Activated CD8-positive, alpha-beta memory T cell treated with anti-CD3 and anti-CD28 coated beads, Interleukin-2, amount 50 U/mL, for 48 hours (primary cell): ENCODE measurements at regions not wholly inside any gene's neighbourhood (a gene's known extent, or its start where the extent isn't known, plus 50 kb on each side); places are given as distances from the start of the nearest gene placed in this dataset.

ENCODE experiments used
- DNase-seq: peaks from one replicate; pipeline ENCODE4 v3.0.0-alpha.2; 2020

DNA sequence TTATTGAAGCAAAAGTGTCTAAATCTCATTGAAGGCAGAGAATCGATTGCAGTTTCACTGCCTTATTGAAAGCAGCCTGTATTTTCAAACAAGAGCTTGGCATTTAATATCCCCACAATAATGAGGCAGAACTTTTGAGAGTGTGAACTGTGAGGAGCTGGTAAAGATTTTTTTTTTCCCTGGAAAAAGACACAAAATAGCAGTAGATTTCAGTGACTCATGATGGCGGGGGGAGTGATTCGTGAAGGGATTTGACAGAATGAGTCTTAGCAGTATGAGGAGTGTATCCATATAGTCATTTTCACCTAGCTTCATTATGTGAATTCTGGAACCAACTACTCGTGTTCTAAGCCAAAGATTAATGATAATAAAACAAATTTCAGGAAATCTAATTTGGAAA, 242.9 kb downstream of the ARL6IP6 start:
- DNase-seq, result no peak

DNA sequence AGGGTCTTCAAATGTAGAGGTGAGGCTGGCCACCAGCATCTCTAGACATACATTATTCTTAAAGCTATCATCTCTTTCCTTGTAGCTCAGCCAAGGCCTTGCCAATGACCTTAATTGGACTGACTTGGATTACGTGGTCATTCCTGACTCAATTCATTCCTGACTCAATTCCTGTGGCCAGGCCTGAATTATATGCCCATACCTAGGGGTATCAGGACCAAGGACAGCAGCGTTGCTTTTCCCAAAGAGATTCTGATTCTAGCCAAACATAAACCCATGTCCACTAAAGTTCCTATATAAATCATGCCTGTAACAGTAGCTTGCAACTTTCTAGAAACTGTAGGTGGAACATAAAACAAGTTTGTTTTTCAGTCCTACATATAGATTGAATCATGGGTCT, 231.7 kb downstream of the ARL6IP6 start:
- no peak for DNase-seq

DNA sequence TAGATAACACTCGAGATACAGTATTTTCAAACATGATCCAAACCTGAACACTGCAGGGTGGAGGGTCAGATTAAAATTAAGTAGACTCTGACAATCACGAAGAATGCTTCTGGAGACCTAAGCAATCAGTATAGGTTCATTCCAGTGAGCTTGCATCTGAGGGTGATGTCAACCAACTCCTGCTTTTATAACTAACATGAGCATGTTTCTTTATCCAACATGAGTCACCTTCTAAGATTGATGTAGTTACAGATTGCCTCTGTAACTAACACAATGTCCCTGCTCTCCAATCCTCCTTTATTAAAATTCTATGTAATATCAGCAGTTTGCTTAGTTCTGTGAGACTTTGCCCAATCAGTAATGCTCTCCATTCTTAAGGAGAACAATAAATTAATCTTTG, 225.7 kb downstream of the ARL6IP6 start:
- no peak for DNase-seq

- DNase-seq, result no peak
Measured at GRCh38 chr2:152942940-152943440, 224.6 kb downstream of the ARL6IP6 start.

GRCh38 chr2:152930501-152930900, 212.1 kb downstream of the ARL6IP6 start:
- no peak for DNase-seq

GRCh38 chr2:152929628-152930027, 211.2 kb downstream of the ARL6IP6 start:
- DNase-seq, result no peak

DNA sequence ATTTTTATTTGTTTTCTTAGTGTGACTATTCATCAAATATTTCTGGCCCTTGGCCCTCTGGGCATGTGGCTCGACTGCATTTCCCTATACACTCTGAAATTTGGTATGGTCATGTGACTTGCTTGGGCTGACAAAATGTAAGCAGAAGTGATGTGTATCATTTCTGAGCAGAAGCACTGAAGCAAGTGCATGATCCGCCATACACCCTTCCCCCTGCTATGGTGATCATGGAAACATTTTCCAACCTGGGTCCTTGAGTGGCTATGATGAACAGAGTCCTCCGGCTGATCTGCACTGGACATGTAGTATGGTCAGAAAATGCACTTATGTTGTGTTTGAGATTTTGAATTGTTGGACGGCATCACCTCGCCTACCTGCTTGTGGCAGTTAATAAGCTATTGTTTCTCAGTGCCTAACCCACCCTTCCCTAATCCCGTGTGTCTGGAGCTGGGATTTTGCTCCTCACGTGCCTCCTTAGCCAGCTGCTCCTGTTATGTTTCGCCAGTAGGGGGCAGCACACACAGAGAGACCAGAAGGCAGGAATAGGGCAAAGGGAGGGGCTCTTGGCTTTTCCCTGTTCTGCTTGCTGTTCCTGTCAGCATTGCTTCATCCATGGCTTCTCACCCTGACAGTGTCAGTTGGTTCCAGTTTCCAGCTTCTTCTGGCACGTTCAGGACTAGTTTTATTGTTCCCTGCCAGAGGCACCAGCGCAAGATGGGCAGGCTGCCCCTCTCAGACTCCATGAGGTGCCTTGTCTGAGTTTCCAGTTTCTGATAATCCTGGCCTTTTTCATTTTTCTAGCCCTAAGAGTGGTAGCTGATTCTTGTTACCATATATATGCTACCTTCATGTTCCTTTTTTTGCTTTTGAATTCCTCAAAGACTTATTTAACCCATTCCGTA, 207.4 kb downstream of the ARL6IP6 start:
- DNase-seq, result peak; percentile 82

- no peak for DNase-seq
Measured at GRCh38 chr2:152924722-152925121, 206.3 kb downstream of the ARL6IP6 start.

DNA sequence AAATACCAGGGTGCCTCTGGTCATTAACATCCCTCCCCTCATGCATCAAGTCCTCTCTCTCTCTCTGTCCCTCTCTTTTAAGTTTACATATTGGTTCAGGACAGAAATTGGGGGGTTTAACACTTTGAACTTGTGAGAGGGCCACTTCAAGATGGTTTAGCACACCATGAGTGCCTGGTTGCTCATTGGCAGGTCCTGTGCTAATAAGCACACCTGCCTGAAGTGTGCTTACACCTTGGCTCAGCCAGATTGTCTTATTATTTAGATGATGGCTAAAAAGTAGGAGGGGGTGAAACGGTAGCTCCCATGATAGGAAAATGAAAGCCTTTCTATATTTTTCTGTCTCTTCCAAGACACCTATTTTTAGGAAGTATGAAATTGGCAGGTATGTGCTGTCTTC, 205.8 kb downstream of the ARL6IP6 start:
- DNase-seq, result no peak

DNA sequence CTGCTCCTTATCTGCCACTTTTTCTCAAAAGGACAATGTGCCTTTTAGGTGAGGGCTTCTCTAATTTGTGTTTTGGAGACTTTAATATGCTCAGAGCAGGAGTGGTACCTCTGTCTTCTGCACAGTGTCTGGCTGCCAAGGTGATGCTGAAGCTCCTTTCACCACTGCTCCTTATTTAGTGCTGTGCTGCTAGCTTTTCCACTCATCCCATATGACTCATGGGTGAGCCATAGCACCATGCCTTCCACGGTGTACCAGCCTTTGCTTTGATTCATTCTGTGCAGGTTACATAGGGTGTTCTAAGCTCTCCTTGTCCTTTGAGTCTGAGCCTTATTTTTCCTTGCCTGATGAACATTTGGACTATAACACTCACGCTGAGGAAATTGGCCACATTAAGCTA, 202.4 kb downstream of the ARL6IP6 start:
- DNase-seq, result no peak

DNA sequence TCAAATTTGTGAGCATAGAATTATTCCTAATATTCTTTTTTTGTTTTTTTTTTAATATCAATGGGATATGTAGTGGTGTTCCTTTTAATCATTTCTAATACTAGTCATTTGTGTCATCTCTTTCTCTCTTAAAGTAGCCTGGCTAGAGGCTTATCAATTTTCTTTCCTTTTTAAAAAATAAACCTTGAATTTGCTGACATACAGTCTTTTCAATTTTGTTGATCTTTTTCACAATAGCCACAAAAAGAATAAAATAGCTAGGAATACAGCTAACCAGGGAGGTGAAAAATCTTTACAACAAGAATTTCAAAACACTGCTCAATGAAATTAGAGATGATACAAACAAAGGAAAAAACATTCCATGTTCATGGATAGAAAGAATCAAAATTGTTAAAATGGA, 192.6 kb downstream of the ARL6IP6 start:
- no peak for DNase-seq

GRCh38 chr2:152907046-152907445, 188.6 kb downstream of the ARL6IP6 start:
- DNase-seq, result no peak

- no peak for DNase-seq
Measured at GRCh38 chr2:152894051-152894450, 175.6 kb downstream of the ARL6IP6 start.

DNA sequence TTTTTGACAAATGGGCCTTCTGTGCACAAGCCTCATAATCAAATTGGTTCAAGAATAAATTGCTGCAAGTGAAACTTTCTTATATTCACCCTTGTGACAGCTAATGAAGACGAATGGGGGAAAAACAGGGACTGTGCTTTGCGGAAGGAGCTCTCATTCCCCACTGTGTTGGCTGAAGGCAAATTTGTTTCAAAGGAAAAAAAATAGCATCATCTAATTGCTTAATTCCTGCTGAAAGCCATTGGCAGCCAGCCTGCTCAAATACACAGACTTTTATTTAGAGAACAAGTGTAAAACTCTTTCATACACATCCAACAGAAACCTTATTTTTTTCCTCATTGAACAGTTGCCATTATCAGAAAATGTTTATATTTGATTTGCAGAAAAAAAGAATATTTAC, 172.3 kb downstream of the ARL6IP6 start:
- DNase-seq, result no peak

DNA sequence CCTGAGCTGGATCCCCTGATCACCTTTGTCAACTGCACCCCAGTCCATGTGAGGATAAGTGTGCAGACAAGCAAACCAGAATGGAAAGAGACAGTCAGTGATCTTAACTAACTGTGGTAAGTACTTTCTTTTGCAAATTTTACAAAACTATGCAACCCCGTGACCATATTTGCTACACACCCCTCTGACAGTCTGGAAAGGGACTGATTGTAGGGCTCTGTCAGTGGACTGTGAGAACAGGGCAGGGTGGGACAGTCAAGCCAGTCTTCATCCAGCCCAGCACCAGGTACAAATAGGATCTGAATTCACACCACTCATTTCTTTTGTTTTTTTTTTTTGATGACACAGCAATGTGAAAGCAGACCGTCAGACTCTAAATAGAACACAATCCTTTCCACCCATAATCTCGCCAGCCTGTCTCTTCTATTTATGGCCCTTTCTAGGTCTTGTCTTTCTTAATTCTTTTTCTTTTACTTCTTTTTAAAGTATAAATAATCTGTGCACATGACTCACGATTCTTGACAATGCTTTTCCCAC, 165.6 kb downstream of the ARL6IP6 start:
- DNase-seq, result no peak

DNA sequence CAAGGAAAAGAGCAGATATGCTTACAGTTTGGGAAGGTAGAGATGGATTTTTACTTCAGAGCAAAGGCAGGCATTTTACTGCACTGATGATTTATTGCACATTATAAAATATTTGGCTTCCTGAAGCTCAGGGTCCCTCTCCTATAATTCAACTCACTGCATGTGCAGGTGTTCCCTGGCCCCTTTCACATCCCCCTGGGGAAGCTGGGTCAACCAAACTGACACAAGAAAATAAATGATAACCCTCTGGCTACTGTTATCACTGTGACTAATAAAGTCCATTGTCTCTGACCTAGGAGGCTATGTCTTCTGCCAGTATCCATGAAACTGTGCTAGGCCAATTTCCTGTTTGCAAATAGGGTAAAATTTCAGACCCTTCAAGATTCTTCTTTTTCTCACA, 163.1 kb downstream of the ARL6IP6 start:
- DNase-seq, result no peak

DNA sequence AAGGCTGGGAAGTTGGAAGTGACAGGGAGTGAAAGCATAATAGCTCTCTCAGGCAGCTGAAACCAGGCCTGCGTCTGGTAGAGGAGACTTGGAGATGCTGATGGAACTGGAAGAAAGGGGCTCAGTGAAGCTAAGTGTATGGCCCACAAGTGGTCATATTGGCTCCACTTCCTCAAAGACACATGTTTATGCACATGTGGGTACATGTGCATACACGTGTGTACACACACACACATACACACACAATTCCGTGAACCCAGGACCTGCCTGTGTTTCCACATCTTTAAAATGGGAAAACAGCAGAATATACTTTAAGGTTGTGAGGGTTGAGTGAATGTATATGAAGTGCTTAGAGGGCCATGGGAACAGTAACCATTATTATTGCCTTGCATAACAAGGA, 160.9 kb downstream of the ARL6IP6 start:
- DNase-seq, result no peak

DNA sequence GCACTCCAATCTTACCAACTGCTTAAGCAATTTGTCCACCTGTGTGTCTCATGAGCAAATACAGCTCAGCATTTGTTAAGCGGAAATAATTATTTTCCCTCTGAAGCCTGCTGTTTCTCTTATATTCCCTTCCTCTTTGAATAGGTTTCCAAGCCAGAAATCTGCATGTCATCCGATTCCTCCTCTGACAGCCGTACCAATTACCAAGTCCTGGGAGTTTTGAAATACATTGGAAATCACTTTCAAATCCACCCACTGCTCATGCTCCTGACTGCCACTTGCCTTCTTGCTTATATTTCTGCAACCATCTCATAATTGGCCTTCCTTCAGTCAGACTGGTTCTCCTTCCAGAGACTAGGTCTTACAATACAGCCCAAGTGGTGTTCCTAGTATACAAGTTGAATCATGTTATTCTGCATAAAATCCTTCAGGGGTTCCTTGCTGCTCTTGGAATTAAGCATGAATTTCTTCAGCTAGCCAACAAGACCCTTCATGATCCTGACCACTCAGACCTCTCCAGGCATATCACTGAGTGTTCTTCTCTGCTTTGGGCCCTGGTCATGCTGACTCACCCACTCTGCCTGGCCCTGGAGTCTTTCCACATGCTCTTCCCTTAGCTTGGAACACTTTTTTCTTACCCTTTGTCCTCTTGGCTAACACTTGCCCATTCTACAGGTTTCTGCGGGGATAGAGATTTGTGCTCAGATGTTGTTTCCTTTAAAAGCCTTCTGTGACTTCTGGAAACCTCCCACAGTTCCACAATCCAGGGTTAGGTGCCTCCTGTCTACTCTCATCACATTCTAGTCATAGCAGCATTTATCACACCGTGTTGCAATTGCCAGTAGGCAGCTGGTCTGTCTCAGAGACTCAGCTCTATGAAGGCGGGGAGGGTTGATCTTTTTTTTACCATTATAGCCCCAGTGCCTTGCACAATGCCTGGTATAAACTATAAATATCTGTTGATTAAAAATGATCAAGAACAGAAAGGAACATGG, 157.6 kb downstream of the ARL6IP6 start:
- DNase-seq, result no peak

GRCh38 chr2:152874955-152875354, 156.5 kb downstream of the ARL6IP6 start:
- no peak for DNase-seq

DNA sequence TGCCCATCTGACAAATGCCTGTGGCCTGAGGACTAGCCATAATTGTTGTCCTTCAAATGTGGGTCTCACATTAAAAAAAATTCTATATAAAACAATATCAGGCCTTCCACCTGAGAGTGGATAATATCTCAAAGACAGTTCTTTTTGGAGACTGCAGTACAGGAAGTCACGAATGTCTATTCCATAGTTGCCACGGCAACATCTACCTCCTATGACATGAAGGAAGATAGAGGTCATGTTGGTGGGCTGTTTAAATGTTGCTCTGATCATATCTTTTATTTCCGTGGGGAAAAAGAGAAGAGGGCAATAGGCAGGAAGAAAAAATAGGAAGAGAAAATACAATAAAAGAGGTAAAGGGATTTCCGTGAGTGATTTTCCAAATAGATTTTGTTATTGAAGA, 151.8 kb downstream of the ARL6IP6 start:
- DNase-seq, result no peak

- DNase-seq, result no peak
Measured at GRCh38 chr2:152867397-152867796, 149.0 kb downstream of the ARL6IP6 start.

DNA sequence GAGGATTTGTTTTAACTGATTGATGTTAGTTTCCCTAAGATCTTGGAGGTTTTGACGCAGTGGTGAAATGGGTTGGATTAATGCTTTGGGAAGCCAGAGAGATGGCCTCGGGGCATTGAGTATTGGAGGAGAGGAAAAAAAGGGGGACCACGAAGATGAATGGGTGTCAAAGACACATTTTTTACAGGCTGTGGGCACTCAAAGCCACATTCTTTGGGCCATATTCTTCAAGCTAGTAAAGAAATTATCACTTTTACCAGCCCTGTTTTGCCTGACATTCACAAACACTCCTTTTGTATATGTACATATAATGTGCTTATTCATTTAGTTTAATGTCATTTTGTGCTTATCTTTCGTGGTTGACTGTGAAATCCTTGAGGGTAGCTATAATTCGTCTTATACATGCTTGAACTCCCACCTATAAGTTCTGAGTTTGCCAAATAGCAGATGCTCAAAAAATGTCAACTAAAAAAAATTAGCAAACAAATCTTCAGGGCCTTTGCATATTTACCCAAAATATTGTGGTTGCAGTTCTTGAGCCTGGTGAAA, 146.3 kb downstream of the ARL6IP6 start:
- DNase-seq, result no peak

- DNase-seq, result no peak
Measured at GRCh38 chr2:152863826-152864225, 145.4 kb downstream of the ARL6IP6 start.
